SK-N-SH (cell line): ENCODE measurements at regions not wholly inside any gene's neighbourhood (a gene's known extent, or its start where the extent isn't known, plus 50 kb on each side); places are given as distances from the start of the nearest gene placed in this dataset.

Experiments used
- CTCF ChIA-PET: fragments of 300-600, 350-600 bp; formaldehyde crosslinking; extraction: SDS; loops from one replicate; lab custom pipeline; 2021; lab: Yijun Ruan, JAX
- POLR2A ChIA-PET: fragments of 350-600 bp; sonication (Branson Sonifier 250); formaldehyde crosslinking; extraction: SDS; loops from one replicate; lab custom pipeline; 2020; ENCODE audit warnings: antibody characterized with exemption, inconsistent platforms; lab: Yijun Ruan, JAX
- DNase-seq: peaks from one replicate; pipeline ENCODE4 v3.0.0; 2012
- H2AFZ ChIP-seq: fragments of 200-600 bp; sonication (generic); 2 replicates; pipeline ENCODE4 v1.8.1; 2016; ENCODE audit warnings: antibody characterized with exemption, mild to moderate bottlenecking, low read depth
- H3F3A ChIP-seq: fragments of 200-600 bp; sonication (generic); replicated peaks from 2 replicates; pipeline ENCODE3; 2016; ENCODE audit warnings: antibody characterized with exemption, mild to moderate bottlenecking; ENCODE audit not compliant: insufficient read depth
- H3K27ac ChIP-seq, 2 experiments: fragments of 200-500 bp in 1 of 2; fragments of 200-600 bp in 1 of 2; sonication (Bioruptor generic) in 1 of 2; sonication (generic), shearing (Covaris generic) in 1 of 2; 2 replicates each; pipeline versions ENCODE4 v1.5.1 to v1.6.1; 2014 to 2016; ENCODE audit warnings: low read depth in 2 of 2, inconsistent platforms in 1 of 2, low read length in 1 of 2, mild to moderate bottlenecking in 1 of 2, mixed read lengths in 1 of 2
- H3K27me3 ChIP-seq: fragments of 200-600 bp; sonication (generic), shearing (Covaris generic); 2 replicates; pipeline ENCODE4 v1.6.1; 2016; ENCODE audit warnings: mixed run types; ENCODE audit not compliant: insufficient read depth
- H3K36me3 ChIP-seq, 2 experiments: fragments of 200-500 bp in 1 of 2; fragments of 200-600 bp in 1 of 2; sonication (Bioruptor generic) in 1 of 2; sonication (generic) in 1 of 2; replicated peaks in 1 of 2; 2 replicates each; pipeline versions ENCODE3 to v1.5.1; 2014 to 2016; ENCODE audit warnings: low read length in 1 of 2, mild to moderate bottlenecking in 1 of 2; ENCODE audit not compliant: insufficient read depth in 2 of 2, control insufficient read depth in 1 of 2
- H3K4me1 ChIP-seq, 2 experiments: fragments of 200-500 bp in 1 of 2; fragments of 200-600 bp in 1 of 2; sonication (Bioruptor generic) in 1 of 2; sonication (generic), shearing (Covaris generic) in 1 of 2; 2 replicates each; pipeline versions ENCODE4 v1.5.1 to v1.6.1; 2014 to 2016; ENCODE audit warnings: low read depth in 1 of 2, low read length in 1 of 2, mixed run types in 1 of 2; ENCODE audit not compliant: insufficient read depth in 2 of 2, control insufficient read depth in 1 of 2
- H3K4me2 ChIP-seq: fragments of 200-600 bp; sonication (generic), shearing (Covaris generic); 2 replicates; pipeline ENCODE4 v1.6.1; 2017; ENCODE audit warnings: mixed run types
- H3K4me3 ChIP-seq, 2 experiments: fragments of 200-500 bp in 1 of 2; fragments of 200-600 bp in 1 of 2; sonication (Bioruptor generic) in 1 of 2; sonication (generic), shearing (Covaris generic) in 1 of 2; 2 replicates each; pipeline versions ENCODE4 v1.5.1 to v1.8.1; 2014 to 2016; ENCODE audit warnings: low read depth in 2 of 2, inconsistent platforms in 1 of 2, low read length in 1 of 2, mild to moderate bottlenecking in 1 of 2, mixed read lengths in 1 of 2, moderate library complexity in 1 of 2
- H3K79me2 ChIP-seq: fragments of 200-600 bp; sonication (generic); 2 replicates; pipeline ENCODE4 v1.8.1; 2017; ENCODE audit warnings: mild to moderate bottlenecking; ENCODE audit not compliant: insufficient read depth
- H3K9ac ChIP-seq: fragments of 200-600 bp; sonication (generic); 2 replicates; pipeline ENCODE4 v1.6.1; 2017; ENCODE audit warnings: mixed run types
- H3K9me2 ChIP-seq: fragments of 200-600 bp; sonication (generic); 2 replicates; pipeline ENCODE4 v1.6.1; 2017; ENCODE audit warnings: mixed run types
- H3K9me3 ChIP-seq: fragments of 200-600 bp; sonication (generic); 2 replicates; pipeline ENCODE4 v1.6.1; 2017; ENCODE audit warnings: mixed run types, mild to moderate bottlenecking, moderate library complexity
- H4K20me1 ChIP-seq: fragments of 200-600 bp; sonication (generic); 2 replicates; pipeline ENCODE4 v1.6.1; 2017; ENCODE audit warnings: mild to moderate bottlenecking, mixed run types; ENCODE audit not compliant: insufficient read depth
- FOXJ3 ChIP-seq: sonication (generic); formaldehyde crosslinking; IDR thresholded peaks from 2 replicates; pipeline ENCODE4 v1.5.1; 2020; ENCODE audit warnings: mild to moderate bottlenecking, missing genetic modification reagents
- FOXM1 ChIP-seq: IDR thresholded peaks from 2 replicates; pipeline ENCODE4 v1.4.0; 2012; ENCODE audit warnings: low read depth, mild to moderate bottlenecking
- GATA2 ChIP-seq: sonication (generic); formaldehyde crosslinking; IDR thresholded peaks from 2 replicates; pipeline ENCODE4 v1.5.0; 2020; ENCODE audit warnings: mild to moderate bottlenecking, missing genetic modification reagents
- JUND ChIP-seq: IDR thresholded peaks from 2 replicates; pipeline ENCODE4 v1.4.0; 2012
- PBX3 ChIP-seq: IDR thresholded peaks from 2 replicates; pipeline ENCODE4; 2012
- RAD21 ChIP-seq: IDR thresholded peaks from 2 replicates; pipeline ENCODE4 v1.6.1; 2012; ENCODE audit warnings: mild to moderate bottlenecking, low read length
- RCOR1 ChIP-seq: fragments of 150-350 bp; IDR thresholded peaks from 2 replicates; pipeline ENCODE4 v1.6.1; 2017; ENCODE audit warnings: antibody characterized with exemption, low read length
- REST ChIP-seq: IDR thresholded peaks from 2 replicates; pipeline ENCODE4 v1.6.1; 2012; ENCODE audit warnings: mild to moderate bottlenecking, low read depth, low read length, moderate library complexity
- SIN3A ChIP-seq: IDR thresholded peaks from 2 replicates; pipeline ENCODE4 v1.6.1; 2012; ENCODE audit warnings: low read depth, mild to moderate bottlenecking, low read length, moderate library complexity, borderline replicate concordance
- YY1 ChIP-seq: IDR thresholded peaks from 2 replicates; pipeline ENCODE4 v1.4.0; 2012; ENCODE audit warnings: low read depth, mild to moderate bottlenecking
- WGBS: methylation state at CpG from one replicate; pipeline ENCODE4 v1.1.6; 2017; ENCODE audit warnings: low lambda C conversion rate; 5-methylcytosine and 5-hydroxymethylcytosine counted together
- TF ChIP-seq, protein P1 (sequence below): fragments of 200-600 bp; sonication (generic); IDR thresholded peaks from 2 replicates; pipeline ENCODE4 v1.6.1; 2017; ENCODE audit warnings: antibody characterized with exemption, mild to moderate bottlenecking, moderate library complexity
- TF ChIP-seq, protein P2 (sequence below): IDR thresholded peaks from 2 replicates; pipeline ENCODE4 v1.4.0; 2012; ENCODE audit warnings: low read depth

- H3K9me3 ChIP-seq, result no peaks in the 10 kb centered on the region
- no peak overlapping the region for H3K4me3 ChIP-seq
- no peaks in the 10 kb centered on the region for H3K9me2 ChIP-seq
- TF ChIP-seq FOXJ3 (CRISPR knock-in tag) (no peak), PBX3 (no peak), GATA2 (no peak), REST (no peak), YY1 (no peak), RCOR1 (no peak), RAD21 (peak; percentile 36), FOXM1 (no peak)
- TF ChIP-seq, protein P1, sequence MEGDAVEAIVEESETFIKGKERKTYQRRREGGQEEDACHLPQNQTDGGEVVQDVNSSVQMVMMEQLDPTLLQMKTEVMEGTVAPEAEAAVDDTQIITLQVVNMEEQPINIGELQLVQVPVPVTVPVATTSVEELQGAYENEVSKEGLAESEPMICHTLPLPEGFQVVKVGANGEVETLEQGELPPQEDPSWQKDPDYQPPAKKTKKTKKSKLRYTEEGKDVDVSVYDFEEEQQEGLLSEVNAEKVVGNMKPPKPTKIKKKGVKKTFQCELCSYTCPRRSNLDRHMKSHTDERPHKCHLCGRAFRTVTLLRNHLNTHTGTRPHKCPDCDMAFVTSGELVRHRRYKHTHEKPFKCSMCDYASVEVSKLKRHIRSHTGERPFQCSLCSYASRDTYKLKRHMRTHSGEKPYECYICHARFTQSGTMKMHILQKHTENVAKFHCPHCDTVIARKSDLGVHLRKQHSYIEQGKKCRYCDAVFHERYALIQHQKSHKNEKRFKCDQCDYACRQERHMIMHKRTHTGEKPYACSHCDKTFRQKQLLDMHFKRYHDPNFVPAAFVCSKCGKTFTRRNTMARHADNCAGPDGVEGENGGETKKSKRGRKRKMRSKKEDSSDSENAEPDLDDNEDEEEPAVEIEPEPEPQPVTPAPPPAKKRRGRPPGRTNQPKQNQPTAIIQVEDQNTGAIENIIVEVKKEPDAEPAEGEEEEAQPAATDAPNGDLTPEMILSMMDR, result peak; percentile 47
- TF ChIP-seq, protein P2, sequence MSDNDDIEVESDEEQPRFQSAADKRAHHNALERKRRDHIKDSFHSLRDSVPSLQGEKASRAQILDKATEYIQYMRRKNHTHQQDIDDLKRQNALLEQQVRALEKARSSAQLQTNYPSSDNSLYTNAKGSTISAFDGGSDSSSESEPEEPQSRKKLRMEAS, result no peak
- H3K4me1 ChIP-seq, result no peaks in the 10 kb centered on the region
- POLR2A ChIA-PET, result no interaction called here
- H3K79me2 ChIP-seq, result no peaks in the 10 kb centered on the region
- H3K36me3 ChIP-seq, result no peaks in the 10 kb centered on the region
- no peaks in the 10 kb centered on the region for H4K20me1 ChIP-seq
- no peaks in the 10 kb centered on the region for H3K27me3 ChIP-seq
- WGBS, result 49% methylated on average over 3 of the region's 3 CpGs
- H2AFZ ChIP-seq, result no peak overlapping the region
- no peak overlapping the region for H3K4me2 ChIP-seq
- no peaks in the 10 kb centered on the region for H3F3A ChIP-seq
- DNase-seq, result peak; percentile 6
- CTCF ChIA-PET, result no interaction called here
- no peak overlapping the region for H3K27ac ChIP-seq
- H3K9ac ChIP-seq, result no peak overlapping the region
Measured at GRCh38 chr16:62194828-62195227, 158.6 kb upstream of the CDH8 start.

DNA sequence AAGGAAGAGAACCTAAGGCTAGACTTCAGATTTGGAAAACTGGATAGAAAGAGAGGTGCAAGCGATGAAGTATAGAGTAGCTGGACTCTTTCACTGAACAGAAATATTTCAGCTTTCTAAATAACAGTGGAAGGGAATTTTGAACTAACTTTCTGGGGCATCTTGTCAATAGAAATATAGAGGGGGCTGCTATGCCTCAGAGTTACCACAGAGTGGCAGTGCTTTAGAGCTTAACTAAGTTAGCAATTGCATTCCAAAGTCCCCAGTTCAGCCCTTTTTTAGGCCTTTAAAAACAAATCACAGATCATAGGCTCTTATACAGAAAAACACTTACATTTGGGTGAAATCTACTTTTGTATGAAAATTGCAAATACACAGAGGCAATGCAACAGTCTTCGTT, 154.2 kb upstream of the CDH8 start:
- H3K9me2 ChIP-seq, result no peaks in the 10 kb centered on the region
- H3F3A ChIP-seq, result no peaks in the 10 kb centered on the region
- peaks cover 0 to 3% of the 10 kb centered on the region in 2 experiments; a peak in 2 of 4 replicates for H3K4me1 ChIP-seq
- no peaks in the 10 kb centered on the region for H3K36me3 ChIP-seq
- ChIA-PET POLR2A (no interaction called here), CTCF (interaction anchor here (0.6 to 3.4 kb wide), 28 partner anchors 10 to 1154 kb away, joined by 3 to 21 read pairs (median 4); no protein-coding TSS in a partner anchor)
- H2AFZ ChIP-seq, result no peak overlapping the region
- H3K9me3 ChIP-seq, result no peaks in the 10 kb centered on the region
- no peak overlapping the region for H3K27ac ChIP-seq
- no peak overlapping the region for H3K9ac ChIP-seq
- H4K20me1 ChIP-seq, result no peaks in the 10 kb centered on the region
- H3K27me3 ChIP-seq, result no peaks in the 10 kb centered on the region
- WGBS, result 25% methylated on average over 2 of the region's 2 CpGs
- peak; percentile 31 for DNase-seq
- no peaks in the 10 kb centered on the region for H3K79me2 ChIP-seq
- no peak overlapping the region for H3K4me3 ChIP-seq
- H3K4me2 ChIP-seq, result no peak overlapping the region
- TF ChIP-seq, protein P1, result peak; percentile 66
- TF ChIP-seq SIN3A (no peak), REST (no peak), PBX3 (no peak), FOXM1 (no peak), JUND (no peak)
